Fibroblast of skin of right quadriceps (primary cell): ENCODE measurements at regions not wholly inside any gene's neighbourhood (a gene's known extent, or its start where the extent isn't known, plus 50 kb on each side); places are given as distances from the start of the nearest gene placed in this dataset.
"Not testable (repeated sequence)": the region's sequence is repeated elsewhere in the genome, so short reads cannot be mapped to it uniquely, and the experiment has no call there.

Experiments used
- DNase-seq: peaks from one replicate; pipeline ENCODE4 v3.0.0-alpha.2; 2013

- DNase-seq: no peak
These were observed 92.1 kb upstream of the FGFR2 start for GRCh38 chr10:121690152-121690848.

GRCh38 chr10:121687095-121687813, 89.0 kb upstream of the FGFR2 start:
- no peak for DNase-seq

- DNase-seq: peak; percentile 55
These were observed 86.0 kb upstream of the FGFR2 start for GRCh38 chr10:121684276-121684675.

GRCh38 chr10:121683816-121684215, 85.6 kb upstream of the FGFR2 start:
- no peak for DNase-seq

GRCh38 chr10:121683366-121683765, 85.1 kb upstream of the FGFR2 start:
- DNase-seq: no peak

GRCh38 chr10:121681997-121682687, 83.9 kb upstream of the FGFR2 start:
- DNase-seq: no peak

- DNase-seq: peak; percentile 17
These were observed 82.8 kb upstream of the FGFR2 start for GRCh38 chr10:121680879-121681655.

- DNase-seq: no peak
These were observed 81.7 kb upstream of the FGFR2 start for GRCh38 chr10:121679916-121680315.

GRCh38 chr10:121678631-121679174, 80.5 kb upstream of the FGFR2 start:
- DNase-seq: no peak

GRCh38 chr10:121677880-121678279, 79.6 kb upstream of the FGFR2 start:
- no peak for DNase-seq

- DNase-seq: no peak
These were observed 77.1 kb upstream of the FGFR2 start for GRCh38 chr10:121675344-121675743.

GRCh38 chr10:121674885-121675284, 76.6 kb upstream of the FGFR2 start:
- DNase-seq: no peak

- DNase-seq: no peak
These were observed 74.5 kb upstream of the FGFR2 start for GRCh38 chr10:121672733-121673132.

GRCh38 chr10:121669840-121670239, 71.6 kb upstream of the FGFR2 start:
- DNase-seq: not testable (repeated sequence)

- no peak for DNase-seq
These were observed 70.8 kb upstream of the FGFR2 start for GRCh38 chr10:121669028-121669374.

GRCh38 chr10:121668314-121669027, 70.2 kb upstream of the FGFR2 start:
- DNase-seq: no peak

GRCh38 chr10:121667948-121668313, 69.7 kb upstream of the FGFR2 start:
- DNase-seq: no peak

- no peak for DNase-seq
These were observed 67.6 kb upstream of the FGFR2 start for GRCh38 chr10:121665809-121666208.

GRCh38 chr10:121664671-121665070, 66.4 kb upstream of the FGFR2 start:
- DNase-seq: no peak

GRCh38 chr10:121662945-121663917, 65.0 kb upstream of the FGFR2 start:
- DNase-seq: no peak

GRCh38 chr10:121662531-121662930, 64.3 kb upstream of the FGFR2 start:
- DNase-seq: no peak
